HL-60 (cell line): ENCODE measurements at regions not wholly inside any gene's neighbourhood (a gene's known extent, or its start where the extent isn't known, plus 50 kb on each side); places are given as distances from the start of the nearest gene placed in this dataset.

Experiments
- DNase-seq, 2 experiments: peaks; one replicate each; pipeline ENCODE4 v3.0.0-alpha.2; 2010 to 2020; ENCODE audit warnings: low read depth in 1 of 2, low spot score in 1 of 2
- H3K27ac ChIP-seq: fragments of 250-450 bp; sonication (Bioruptor Pico); replicated peaks from 2 replicates; pipeline ENCODE4 v1.5.1; 2020; ENCODE audit warnings: mild to moderate bottlenecking, moderate library complexity
- H3K27me3 ChIP-seq: fragments of 250-450 bp; sonication (Bioruptor Pico); 2 replicates; pipeline ENCODE4 v1.5.1; 2021; ENCODE audit warnings: mild to moderate bottlenecking, moderate library complexity; ENCODE audit not compliant: insufficient read depth, poor library complexity, severe bottlenecking
- H3K4me3 ChIP-seq: replicated peaks from 2 replicates; pipeline ENCODE4 v1.5.1; 2011; ENCODE audit warnings: mild to moderate bottlenecking, control low read depth, low read length; ENCODE audit not compliant: insufficient read depth
- GABPA ChIP-seq: IDR thresholded peaks from 2 replicates; pipeline ENCODE4 v1.6.1; 2012; ENCODE audit warnings: low read depth
- POLR2AphosphoS5 ChIP-seq: IDR thresholded peaks from 2 replicates; pipeline ENCODE4 v1.6.1; 2012; ENCODE audit warnings: low read depth
- SPI1 ChIP-seq: IDR thresholded peaks from 2 replicates; pipeline ENCODE4 v1.6.1; 2012; ENCODE audit warnings: low read depth, mild to moderate bottlenecking, borderline replicate concordance
- TF ChIP-seq, protein P1 (sequence below): IDR thresholded peaks from 2 replicates; pipeline ENCODE4 v1.6.1; 2012; ENCODE audit warnings: low read depth; ENCODE audit not compliant: insufficient replicate concordance
- TF ChIP-seq, protein P2 (sequence below): IDR thresholded peaks from one replicate; pipeline ENCODE4 v1.5.1; 2011; ENCODE audit warnings: low read length, control low read depth, inconsistent platforms; ENCODE audit not compliant: insufficient read depth

DNA sequence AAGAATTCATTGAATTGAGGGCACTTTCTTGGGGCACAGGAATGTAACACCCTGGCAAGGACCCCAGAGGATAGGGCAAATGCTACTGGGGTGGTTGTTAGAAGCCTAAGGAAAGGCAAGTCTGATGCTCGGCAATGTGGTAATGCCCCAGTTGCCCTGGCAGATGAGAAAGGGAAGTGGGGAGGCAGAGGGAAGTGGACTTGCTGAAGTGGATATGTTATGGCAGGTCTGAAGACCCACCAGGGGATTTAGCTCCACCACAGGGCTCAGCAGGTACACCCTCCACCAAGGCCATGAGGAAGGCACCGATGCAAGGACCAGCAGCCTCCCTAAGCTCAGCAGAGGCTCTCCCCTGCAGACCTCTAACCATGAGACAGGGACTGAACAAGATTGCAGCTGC is 184.8 kb downstream of the IRX5 start:
- peak; percentile 64 to 83 for DNase-seq
- no peak overlapping the region for H3K27ac ChIP-seq
- H3K4me3 ChIP-seq: no peak overlapping the region
- TF ChIP-seq SPI1: peak; percentile 99
- TF ChIP-seq, protein P1, sequence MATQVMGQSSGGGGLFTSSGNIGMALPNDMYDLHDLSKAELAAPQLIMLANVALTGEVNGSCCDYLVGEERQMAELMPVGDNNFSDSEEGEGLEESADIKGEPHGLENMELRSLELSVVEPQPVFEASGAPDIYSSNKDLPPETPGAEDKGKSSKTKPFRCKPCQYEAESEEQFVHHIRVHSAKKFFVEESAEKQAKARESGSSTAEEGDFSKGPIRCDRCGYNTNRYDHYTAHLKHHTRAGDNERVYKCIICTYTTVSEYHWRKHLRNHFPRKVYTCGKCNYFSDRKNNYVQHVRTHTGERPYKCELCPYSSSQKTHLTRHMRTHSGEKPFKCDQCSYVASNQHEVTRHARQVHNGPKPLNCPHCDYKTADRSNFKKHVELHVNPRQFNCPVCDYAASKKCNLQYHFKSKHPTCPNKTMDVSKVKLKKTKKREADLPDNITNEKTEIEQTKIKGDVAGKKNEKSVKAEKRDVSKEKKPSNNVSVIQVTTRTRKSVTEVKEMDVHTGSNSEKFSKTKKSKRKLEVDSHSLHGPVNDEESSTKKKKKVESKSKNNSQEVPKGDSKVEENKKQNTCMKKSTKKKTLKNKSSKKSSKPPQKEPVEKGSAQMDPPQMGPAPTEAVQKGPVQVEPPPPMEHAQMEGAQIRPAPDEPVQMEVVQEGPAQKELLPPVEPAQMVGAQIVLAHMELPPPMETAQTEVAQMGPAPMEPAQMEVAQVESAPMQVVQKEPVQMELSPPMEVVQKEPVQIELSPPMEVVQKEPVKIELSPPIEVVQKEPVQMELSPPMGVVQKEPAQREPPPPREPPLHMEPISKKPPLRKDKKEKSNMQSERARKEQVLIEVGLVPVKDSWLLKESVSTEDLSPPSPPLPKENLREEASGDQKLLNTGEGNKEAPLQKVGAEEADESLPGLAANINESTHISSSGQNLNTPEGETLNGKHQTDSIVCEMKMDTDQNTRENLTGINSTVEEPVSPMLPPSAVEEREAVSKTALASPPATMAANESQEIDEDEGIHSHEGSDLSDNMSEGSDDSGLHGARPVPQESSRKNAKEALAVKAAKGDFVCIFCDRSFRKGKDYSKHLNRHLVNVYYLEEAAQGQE: no peak
- H3K27me3 ChIP-seq: no peaks in the 10 kb centered on the region

DNA sequence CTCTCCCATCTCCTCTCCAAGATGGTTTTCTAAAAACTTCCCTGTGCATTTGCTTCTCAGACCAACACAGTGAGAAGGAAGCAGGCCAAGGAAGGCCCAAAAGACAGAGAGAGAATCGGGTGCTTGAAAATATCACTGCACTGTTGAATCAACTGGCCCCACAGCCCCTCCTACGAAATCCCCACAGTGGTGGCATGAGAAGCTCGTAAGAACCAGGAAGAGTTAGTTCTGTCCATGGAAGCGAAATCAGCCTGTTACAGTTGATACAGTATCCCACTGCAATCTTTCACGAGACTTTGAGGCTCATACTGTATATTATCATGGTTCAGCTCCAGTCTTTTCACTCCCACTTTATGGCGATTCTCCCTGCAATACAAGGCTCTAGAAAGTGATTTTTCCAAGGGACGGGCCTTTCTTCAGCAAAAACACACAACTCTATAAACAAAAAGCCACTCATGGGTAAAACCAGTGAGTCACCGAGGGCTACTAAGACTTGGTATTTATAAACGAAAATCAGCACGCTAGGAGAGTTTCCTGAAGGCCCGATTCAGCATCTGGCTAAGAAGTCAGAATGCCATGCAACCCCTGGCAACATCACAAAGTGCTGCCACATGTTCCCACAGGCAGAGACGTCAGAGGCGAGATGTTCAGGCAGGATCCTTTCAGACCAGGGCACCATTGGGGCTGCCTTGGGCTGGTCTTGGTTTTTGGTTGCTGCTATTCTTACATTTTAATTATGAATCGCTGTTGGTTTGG is 185.7 kb downstream of the IRX5 start:
- DNase-seq: no peak

DNA sequence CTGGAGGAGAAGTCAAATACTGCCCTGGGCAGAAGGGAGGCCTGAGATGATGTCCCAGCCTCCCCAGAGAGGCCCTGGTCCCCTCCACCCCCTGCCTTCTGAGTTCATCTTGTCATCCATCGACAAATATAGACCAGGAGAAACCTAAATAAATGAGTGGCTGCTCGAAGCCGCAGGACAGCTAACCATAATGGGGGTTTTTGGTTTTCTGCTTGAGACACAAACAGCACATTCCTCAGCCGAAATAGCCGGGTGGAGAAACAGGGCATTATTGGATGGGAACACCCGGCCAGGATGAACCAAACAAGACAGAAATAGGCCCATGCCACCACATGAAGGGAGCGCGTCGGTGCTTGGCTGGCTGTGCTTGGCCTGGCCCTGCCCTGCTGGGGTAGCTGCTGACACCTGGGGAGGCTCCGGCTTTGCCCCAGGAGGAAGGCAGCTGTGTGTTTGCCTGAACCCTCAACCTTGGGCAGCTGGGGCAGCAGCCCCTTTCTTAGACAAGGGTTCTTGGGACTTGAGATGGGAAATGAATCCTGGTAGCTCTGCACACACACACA is 188.1 kb downstream of the IRX5 start:
- TF ChIP-seq POLR2AphosphoS5 (no peak), GABPA (no peak), SPI1 (no peak)
- TF ChIP-seq, protein P2, sequence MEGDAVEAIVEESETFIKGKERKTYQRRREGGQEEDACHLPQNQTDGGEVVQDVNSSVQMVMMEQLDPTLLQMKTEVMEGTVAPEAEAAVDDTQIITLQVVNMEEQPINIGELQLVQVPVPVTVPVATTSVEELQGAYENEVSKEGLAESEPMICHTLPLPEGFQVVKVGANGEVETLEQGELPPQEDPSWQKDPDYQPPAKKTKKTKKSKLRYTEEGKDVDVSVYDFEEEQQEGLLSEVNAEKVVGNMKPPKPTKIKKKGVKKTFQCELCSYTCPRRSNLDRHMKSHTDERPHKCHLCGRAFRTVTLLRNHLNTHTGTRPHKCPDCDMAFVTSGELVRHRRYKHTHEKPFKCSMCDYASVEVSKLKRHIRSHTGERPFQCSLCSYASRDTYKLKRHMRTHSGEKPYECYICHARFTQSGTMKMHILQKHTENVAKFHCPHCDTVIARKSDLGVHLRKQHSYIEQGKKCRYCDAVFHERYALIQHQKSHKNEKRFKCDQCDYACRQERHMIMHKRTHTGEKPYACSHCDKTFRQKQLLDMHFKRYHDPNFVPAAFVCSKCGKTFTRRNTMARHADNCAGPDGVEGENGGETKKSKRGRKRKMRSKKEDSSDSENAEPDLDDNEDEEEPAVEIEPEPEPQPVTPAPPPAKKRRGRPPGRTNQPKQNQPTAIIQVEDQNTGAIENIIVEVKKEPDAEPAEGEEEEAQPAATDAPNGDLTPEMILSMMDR: no peak
- TF ChIP-seq, protein P1: no peak
- no peak overlapping the region for H3K4me3 ChIP-seq
- no peak for DNase-seq
- no peak overlapping the region for H3K27ac ChIP-seq
- H3K27me3 ChIP-seq: no peaks in the 10 kb centered on the region

More for the DNA sequence above, 185.7 kb downstream of the IRX5 start:
- Histone ChIP-seq H3K4me3 (no peak overlapping the region), H3K27ac (no peak overlapping the region), H3K27me3 (no peaks in the 10 kb centered on the region)
- TF ChIP-seq, protein P2: no peak
- TF ChIP-seq, protein P1: no peak
- TF ChIP-seq SPI1 (no peak), POLR2AphosphoS5 (no peak), GABPA (no peak)
